ENCODE measurements at regions not wholly inside any gene's neighbourhood (a gene's known extent, or its start where the extent isn't known, plus 50 kb on each side); places are given as distances from the start of the nearest gene placed in this dataset.

- TF ChIP-seq POLR2A (IDR thresholded peaks at IDR 0.05) (no peak), CTCF (IDR thresholded peaks at IDR 0.05) (no peak)
Measured at GRCh38 chr3:178186666-178187065, 349.6 kb upstream of the KCNMB2 start.
